Kasumi-1 (cell line): ENCODE measurements at regions not wholly inside any gene's neighbourhood (a gene's known extent, or its start where the extent isn't known, plus 50 kb on each side); places are given as distances from the start of the nearest gene placed in this dataset.
A peak's percentile ranks its signal among the peaks of the same experiment; 100 is the strongest.
"Not testable (repeated sequence)": the region's sequence is repeated elsewhere in the genome, so short reads cannot be mapped to it uniquely, and the experiment has no call there.

ENCODE experiments used
- DNase-seq, 2 experiments: peaks; one replicate each; lab custom pipeline; 2025; lab: John Stamatoyannopoulos, UW

DNA sequence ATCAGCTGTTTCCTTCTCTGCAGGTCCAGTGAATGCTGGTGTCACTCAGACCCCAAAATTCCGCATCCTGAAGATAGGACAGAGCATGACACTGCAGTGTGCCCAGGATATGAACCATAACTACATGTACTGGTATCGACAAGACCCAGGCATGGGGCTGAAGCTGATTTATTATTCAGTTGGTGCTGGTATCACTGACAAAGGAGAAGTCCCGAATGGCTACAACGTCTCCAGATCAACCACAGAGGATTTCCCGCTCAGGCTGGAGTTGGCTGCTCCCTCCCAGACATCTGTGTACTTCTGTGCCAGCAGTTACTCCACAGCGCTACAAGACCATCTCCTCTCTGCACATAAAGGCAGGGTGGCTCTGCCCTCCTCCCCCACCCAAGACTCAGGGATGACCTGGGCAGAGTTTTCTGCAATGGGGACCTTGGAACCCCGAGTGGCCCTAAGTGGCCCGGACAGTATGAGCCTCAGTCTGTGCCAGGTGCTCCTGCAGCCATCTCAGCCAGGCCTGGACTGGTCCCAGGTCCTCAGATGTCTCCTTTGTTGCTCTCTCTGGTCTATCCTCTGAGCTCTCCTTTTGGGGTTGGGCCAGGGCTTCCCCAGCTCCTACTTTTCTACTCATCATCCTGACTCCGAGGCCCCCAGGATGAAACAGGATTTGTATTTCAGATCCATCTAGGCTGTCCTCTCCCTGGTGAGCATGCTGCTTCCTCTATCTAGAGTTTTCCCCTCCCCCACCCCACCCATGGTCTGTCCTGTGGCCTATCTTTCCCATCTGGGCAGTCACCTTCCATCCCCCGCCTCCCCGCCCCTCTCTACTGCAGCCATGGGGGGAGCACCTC is 212.1 kb upstream of the PRSS58 start:
- DNase-seq: peak; percentile 86 to 87

DNA sequence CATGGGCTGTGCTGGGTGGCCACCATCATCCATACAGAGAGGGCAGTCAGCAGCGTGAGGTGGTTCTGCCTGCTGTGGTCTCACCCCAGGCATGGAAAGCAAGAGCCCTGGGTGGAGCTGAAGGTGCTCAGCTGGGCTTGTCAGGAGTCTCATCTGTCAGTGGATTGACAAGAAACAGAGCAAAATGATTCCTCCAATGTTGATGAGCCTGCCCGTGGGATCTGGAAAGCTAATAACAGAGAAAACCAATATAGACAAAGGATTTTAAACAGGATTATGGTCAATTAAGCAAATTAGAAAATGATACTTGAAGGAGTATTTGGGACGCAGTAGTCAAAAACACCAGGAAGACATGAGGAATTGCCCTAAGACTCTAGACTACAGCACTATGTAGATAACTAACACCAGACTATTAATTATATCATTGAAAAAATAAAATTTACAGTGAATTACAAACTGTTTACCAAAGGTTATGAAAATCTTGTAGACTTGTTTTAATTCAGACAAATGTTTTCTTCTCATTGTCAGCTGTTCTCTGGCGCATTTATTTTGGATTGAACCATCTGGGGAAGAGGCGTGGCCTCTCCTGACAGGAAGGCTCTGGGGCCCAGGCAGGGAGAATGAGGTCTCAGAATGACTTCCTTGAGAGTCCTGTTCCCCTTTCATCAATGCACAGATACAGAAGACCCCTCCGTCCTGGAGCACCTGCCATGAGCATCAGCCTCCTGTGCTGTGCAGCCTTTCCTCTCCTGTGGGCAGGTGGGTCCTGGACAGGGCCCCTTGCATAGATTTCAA is 211.2 kb upstream of the PRSS58 start:
- DNase-seq: peak; percentile 68 to 70

DNA sequence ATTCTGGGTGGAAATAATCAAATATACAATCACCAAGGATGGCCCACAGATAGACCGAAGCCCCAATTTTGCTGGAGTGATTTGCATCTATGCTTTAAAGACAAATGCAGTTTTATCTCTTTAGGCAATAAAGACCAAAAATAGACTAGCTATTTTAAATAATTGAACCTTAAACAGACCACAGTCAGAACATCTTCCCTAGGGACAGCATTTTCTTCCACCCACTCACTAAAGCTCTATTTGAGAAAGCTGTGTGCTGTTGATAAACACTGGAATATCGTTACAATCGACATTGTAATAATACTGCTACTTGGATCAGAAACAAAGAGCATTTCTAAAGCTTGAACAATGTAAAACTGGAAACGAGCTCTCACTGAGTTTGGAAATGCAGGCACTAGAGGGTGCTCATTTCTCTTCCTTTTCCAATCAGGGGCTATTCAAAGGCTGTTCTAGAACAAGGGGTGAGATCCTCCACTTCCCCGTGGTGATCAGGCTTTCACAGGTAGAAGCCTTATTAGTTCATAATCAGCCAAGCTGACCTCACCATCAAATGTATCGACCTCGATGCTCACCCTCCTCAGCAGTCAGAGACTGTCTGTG is 209.3 kb upstream of the PRSS58 start:
- not testable (repeated sequence) for DNase-seq

DNA sequence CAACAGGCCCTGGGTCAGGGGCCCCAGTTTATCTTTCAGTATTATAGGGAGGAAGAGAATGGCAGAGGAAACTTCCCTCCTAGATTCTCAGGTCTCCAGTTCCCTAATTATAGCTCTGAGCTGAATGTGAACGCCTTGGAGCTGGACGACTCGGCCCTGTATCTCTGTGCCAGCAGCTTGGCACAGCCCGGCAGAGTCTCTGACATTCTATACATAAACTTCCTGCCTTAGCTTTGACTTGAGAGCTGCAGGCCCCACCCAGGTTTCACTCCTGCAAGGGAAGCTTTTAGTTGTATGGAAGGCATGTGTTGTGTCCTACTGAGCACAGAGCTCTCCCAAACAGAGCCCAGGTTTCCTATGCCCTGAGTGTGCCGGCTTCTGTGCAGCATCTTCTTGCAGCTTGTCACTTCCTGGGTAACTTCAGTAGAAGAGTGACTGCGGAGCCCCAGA is 205.6 kb upstream of the PRSS58 start:
- peak; percentile 19 to 27 for DNase-seq

DNA sequence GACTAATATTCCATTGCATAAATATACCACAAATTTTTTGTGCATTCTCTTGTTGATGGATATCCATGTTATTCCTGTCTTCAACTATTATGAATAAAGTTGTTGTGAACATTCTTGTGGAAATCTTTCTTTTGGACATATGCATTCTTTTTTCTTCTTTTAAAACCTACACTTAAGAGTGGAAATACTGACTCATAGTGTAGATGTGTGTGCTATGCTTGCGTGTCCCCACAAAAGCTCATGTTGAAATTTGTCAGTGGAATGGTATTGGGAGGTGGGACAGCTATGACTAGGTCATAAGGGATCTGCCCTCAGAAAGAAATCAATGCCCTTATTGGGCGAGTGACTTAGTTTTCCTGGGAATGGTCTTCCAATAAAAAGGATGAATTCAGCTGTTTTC is 203.6 kb upstream of the PRSS58 start:
- DNase-seq: no peak

DNA sequence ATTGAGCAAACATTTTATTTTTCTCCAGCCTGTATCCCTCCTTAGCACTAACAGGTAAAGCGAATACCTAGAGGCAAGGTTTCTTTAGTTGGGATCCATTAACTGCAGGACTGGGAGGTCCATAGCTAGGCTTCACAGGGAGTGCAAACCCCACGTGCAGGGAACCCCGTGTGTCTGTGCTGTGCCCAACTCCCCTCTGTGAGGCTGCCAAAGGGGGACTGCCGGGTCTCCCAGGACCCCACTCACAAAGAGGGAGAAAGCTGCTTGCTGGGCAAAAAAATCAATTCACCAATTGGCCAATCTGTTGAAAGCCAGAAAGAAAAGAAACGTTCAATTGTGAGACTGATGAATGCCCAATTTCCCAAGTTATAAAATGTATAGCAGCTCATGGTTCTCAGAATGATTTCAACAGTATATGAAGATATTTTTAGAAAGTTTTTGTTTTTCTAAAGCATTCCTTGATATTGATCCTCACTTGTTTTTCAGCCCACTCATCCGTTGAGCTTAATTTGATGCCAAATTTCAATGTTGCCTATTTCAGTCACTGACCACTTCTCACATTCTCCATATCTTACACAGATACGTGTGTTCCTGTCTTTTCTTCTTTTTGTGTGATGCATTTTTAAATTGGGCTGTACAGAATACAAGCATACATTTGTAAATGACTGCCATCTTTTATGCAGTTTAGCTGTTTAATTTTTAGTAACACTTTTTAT is 202.7 kb upstream of the PRSS58 start:
- no peak for DNase-seq

DNA sequence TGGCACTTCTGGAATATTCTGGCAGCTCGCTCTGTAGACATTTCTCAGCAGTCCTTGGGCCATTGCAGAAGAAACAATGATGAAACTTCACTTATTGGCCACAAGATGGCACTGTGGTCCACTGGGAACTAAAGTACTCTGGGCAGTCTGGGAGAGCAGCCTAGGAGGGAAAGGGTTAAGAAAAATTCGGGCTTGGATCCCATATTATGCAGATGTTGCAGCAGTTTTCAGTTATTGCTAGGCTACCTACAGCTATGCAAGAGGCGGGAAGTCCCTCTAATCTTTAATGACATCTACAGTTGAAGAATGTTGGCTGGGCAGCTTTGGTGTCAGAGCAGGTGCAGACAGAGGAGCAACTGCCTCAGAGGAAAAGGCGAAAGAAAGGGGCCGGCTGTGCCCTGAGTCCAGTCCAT is 201.7 kb upstream of the PRSS58 start:
- peak; percentile 83 to 91 for DNase-seq

DNA sequence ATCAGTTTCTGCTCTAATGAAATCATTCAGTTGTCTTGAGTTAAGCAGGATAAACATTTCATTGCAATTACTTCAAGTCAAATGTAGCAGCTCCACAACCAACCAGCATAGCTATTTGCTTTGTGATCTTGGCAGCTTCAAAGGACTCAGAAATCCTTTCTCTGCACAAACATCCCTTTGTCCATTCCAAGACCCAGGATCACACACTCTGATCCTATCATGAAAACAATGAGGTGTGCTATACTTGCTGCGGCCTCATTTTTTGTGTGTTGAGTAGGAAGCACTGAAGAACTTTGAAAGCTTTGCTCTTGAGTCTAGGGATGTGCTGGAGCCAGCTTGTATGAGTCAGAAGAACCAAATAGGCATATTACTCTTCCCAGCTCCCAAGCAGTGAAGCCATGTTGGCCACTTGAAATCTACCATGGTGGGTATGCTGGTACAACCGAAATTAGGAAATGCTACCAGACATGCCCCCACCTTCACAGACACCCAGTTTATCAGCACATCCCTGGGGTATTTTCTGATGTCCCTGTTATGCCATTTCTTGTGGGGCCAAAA is 199.4 kb upstream of the PRSS58 start:
- no peak for DNase-seq

DNA sequence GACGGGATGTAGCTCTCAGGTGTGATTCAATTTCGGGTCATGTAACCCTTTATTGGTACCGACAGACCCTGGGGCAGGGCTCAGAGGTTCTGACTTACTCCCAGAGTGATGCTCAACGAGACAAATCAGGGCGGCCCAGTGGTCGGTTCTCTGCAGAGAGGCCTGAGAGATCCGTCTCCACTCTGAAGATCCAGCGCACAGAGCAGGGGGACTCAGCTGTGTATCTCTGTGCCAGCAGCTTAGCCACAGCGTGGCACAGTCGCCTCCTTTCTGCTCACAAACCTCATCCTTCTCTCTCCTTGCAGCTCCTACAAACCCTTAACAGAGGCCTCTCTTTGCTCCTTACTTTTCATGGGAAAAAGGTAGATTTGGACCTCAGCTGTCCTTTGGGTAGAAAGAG is 197.5 kb upstream of the PRSS58 start:
- peak in 1 of 2 experiments; percentile 11 for DNase-seq

DNA sequence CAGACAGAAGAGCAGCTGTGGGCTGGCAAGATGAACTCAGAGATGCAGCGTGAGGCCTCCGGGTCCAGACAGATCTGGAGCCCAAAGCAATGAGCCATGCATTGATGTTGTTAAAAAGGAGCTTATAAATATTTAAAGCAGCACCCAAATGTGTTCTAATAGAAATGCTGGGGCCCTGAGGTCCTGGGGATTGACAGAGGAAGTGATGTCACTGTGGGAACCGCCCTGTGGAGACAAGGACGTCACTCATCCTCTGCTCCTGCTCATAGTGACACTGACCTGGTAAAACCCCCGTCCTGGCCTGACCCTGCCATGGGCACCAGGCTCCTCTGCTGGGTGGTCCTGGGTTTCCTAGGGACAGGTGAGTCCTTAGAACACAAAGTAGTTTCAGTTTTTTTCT is 197.0 kb upstream of the PRSS58 start:
- no peak for DNase-seq

DNA sequence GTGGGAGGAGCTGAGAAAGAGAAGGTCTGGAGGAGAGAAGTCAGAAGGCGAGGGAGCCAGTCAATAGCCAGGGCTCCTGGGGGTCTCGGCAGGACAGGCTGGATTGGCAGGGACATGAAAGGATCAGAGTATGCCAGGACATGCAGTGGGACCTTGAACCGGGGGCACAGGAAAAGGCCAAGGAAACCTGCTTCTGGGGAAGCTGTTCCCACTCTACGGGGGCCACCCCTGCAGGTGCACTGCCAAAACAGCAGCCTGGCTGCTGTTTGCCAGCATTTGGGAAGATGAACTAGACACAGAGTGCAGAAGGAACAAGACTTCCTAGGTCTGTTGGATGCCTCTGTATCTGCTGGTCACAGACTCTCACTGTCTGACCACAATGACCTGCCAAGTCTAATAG is 194.9 kb upstream of the PRSS58 start:
- no peak for DNase-seq

DNA sequence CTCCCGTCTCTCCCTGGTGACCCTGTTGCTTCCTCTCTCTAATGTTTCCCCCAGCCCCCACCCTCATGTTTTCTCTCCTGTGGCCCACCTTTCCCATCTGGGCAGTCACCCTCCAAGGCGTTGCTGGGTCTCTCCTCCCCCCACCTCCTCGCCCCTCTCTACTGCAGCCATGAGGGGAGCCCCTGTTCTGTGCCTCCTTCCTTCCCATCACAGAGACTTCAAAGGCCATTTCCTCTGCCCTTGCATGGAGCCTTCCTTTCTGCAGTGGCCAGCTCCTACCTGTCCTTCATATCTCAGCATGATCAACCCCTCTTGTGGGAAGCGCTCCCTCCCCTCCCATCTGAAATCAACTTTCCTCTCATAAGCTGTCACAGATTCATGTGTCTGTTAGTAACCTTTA is 194.0 kb upstream of the PRSS58 start:
- no peak for DNase-seq

DNA sequence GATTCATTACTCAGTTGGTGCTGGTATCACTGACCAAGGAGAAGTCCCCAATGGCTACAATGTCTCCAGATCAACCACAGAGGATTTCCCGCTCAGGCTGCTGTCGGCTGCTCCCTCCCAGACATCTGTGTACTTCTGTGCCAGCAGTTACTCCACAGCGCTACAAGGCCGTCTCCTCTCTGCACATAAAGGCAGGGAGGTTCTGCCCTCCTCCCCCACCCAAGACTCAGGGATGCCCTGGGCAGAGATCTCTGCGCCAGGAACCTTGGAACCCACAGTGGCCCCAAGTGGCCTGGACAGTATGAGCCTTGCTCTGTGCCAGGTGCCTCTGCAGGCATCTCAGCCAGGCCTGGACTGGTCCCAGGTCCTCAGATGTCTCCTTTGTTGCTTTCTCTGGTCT is 193.4 kb upstream of the PRSS58 start:
- peak; percentile 40 to 50 for DNase-seq

DNA sequence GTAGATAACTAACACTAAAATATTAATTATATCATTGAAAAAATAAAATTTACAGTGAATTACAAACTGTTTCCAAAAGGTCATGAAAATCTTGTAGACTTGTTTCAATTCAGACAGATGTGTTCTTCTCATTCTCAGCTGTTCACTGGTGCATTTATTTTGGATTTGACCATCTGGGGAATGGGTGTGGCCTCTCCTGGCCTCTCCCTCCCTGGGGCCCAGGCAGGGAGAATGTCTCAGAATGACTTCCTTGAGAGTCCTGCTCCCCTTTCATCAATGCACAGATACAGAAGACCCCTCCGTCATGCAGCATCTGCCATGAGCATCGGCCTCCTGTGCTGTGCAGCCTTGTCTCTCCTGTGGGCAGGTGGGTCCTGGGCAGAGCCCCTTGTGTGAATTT is 192.8 kb upstream of the PRSS58 start:
- DNase-seq: no peak

DNA sequence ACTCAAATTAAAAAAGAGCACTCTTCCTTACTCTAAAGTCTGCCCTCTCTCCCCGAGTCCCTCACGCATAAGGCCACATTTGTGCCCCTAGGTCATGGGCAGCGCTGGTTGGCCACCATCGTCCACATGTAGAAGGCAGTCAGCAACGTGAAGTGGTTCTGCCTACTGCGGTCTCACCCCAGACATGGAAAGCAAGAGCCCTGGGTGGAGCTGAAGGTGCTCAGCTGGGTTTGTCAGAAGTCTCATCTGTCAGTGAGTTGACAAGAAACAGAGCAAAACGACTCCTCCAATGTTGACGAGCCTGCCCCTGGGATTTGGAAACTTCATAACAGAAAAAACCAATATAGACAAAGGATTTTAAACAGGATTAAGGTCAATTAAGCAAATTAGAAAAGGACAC is 192.3 kb upstream of the PRSS58 start:
- DNase-seq: no peak

DNA sequence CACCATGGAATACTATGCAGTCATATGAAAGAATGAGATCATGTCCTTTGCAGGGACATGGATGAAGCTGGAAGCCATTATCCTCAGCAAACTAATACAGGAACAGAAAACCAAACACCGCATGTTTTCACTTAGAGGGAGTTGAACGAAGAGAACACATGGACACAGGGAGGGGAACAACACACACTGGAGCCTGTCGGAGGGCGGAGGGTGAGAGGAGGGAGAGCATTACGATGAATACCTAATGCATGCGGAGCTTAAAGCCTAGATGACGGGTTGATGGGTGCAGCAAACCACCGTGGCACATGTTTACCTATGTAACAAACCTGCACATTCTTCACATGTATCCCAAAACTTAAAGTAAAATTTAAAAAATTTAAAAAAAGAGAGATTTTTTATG is 191.0 kb upstream of the PRSS58 start:
- DNase-seq: not testable (repeated sequence)

DNA sequence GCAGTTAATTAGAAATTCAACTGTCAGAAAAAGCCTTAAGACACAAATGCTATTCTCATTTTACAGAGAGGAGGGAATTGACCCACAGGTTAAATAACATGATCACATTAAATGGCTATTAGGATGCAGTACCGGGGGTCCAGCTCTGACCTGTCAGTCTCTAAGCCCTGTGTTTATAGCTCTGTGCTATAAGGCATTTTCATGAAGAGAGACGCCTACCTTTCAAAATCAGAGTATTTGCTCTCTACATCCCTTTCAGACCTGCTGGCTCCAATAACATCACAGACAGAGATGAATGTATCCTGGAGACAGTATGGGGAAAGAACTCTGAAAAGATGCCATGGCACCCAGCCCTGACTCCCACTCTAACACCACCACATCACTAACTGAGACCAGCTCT is 189.9 kb upstream of the PRSS58 start:
- DNase-seq: no peak

DNA sequence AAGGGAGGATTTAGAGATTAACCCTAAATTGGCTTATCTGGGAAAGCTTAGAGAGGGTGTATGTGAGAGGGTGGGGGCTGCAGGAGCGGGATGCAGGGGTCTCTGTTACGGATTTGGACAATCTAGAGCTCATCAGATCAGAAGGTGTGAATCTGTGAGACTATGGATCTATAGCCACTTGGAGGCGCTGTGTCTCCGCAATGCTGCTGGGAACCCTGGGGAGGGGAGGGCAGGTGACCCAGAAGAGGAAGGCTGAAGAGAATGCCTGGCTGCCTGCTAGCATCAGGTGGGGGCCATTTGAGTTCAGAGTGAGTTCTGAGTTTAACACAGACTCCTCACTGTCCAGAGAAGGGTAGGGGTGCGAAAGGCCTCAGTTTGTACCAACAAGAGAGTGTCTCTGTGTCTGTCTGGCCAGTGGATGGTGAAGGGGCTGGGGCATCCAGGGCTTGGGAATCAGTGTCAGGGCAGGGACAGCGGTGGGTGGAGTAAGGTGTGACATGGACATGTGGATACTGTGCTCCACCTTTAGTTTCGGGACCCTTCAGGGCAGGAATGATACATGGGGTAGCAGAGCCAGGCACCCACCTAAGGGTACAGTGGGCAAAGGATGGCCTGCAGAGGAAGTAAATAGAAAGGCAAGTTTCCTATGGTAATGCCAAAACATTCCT is 187.3 kb upstream of the PRSS58 start:
- DNase-seq: peak in 1 of 2 experiments; percentile 19

DNA sequence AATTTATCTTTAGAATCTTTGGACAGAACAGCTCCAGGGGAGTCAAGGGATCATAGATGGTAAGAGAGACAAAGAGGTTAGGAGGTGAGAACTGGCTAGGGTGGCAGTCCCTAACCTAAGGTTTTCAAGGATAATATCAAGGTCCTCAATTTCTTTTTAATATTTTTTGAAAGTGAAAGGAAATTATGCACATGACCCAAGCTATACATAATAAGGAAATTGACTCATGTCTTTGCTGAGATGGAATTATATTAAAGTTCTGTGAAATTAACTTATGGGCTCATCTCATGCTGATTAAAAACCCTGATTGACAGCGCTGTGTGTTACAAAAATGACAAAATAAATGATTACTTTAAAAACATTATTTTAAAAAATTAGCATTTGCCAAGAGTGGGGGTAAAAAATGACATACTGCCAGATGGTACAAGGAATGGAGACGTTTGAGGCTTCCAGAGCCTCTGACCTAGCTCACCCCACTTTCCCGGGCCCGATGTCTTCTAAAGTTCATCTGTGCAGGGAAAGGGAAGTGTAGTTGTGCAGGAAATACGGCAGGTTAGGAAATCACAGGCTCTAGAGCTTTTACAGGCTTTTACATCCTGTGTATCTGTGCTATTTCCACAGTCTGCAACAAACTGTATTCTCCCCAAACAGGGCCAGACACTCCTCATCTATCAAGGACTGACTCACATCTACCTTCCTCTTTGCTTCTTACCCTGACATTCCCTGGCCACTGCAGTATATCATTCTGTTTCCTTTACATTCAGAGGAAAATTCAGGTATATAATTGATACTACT is 185.6 kb upstream of the PRSS58 start:
- DNase-seq: peak; percentile 82 to 92

DNA sequence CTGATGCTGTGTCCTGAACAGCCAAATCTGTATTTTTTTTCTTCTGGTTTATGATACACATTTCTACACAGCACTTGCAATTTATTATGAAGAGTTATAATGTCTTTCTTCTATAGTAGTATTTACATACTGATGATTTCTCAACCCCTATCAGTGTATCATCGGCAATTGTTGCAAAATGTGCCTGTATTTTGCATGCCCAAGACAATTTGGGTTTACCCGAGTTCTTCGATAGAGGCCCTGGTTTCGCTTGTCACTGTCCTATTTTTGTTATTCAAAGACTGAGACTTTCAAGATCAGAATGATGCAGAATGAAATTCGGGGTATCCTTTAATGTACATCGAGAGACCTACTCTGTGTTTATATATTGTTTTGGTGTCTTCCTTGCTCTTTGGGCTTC is 184.5 kb upstream of the PRSS58 start:
- no peak for DNase-seq
